ENCODE measurements at regions not wholly inside any gene's neighbourhood (a gene's known extent, or its start where the extent isn't known, plus 50 kb on each side); places are given as distances from the start of the nearest gene placed in this dataset.

DNA sequence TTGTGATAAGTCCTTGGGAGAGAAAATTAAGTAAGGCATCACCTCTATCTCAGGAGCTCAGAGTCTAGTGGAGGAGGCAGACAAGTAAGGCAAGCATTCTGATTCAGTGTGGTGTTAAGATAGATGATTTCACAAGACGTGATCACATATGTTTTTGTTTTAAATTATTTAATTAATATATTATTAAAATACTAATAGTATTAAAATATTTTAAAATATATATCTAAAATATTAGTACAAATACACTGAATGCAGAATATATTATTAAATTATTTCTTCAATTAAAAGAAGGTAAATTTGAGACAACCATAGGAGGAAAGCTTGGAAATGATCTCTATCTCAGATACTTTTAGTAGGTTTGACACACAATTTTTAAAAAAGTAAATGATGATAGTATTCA is 51.5 kb upstream of the ANO4 start:
- no peak for DNase-seq (ENCODE audit: low read depth)
- TF ChIP-seq POLR2A (IDR thresholded peaks at IDR 0.05; ENCODE audit: extremely low read depth, insufficient read length): no peak
- TF ChIP-seq MYC (IDR thresholded peaks at IDR 0.05; ENCODE audit: low read depth, low read length): no peak
- TF ChIP-seq, protein P1, sequence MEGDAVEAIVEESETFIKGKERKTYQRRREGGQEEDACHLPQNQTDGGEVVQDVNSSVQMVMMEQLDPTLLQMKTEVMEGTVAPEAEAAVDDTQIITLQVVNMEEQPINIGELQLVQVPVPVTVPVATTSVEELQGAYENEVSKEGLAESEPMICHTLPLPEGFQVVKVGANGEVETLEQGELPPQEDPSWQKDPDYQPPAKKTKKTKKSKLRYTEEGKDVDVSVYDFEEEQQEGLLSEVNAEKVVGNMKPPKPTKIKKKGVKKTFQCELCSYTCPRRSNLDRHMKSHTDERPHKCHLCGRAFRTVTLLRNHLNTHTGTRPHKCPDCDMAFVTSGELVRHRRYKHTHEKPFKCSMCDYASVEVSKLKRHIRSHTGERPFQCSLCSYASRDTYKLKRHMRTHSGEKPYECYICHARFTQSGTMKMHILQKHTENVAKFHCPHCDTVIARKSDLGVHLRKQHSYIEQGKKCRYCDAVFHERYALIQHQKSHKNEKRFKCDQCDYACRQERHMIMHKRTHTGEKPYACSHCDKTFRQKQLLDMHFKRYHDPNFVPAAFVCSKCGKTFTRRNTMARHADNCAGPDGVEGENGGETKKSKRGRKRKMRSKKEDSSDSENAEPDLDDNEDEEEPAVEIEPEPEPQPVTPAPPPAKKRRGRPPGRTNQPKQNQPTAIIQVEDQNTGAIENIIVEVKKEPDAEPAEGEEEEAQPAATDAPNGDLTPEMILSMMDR (IDR thresholded peaks at IDR 0.05; ENCODE audit: low read depth, low read length): no peak
- TF ChIP-seq, protein P2, sequence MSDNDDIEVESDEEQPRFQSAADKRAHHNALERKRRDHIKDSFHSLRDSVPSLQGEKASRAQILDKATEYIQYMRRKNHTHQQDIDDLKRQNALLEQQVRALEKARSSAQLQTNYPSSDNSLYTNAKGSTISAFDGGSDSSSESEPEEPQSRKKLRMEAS (IDR thresholded peaks at IDR 0.05; ENCODE audit: low read depth, low read length): no peak
- H3K4me3 ChIP-seq (ENCODE audit: low read depth, low read length): no peak overlapping the region
